SH-SY5Y (cell line): ENCODE measurements at regions not wholly inside any gene's neighbourhood (a gene's known extent, or its start where the extent isn't known, plus 50 kb on each side); places are given as distances from the start of the nearest gene placed in this dataset.

ENCODE experiments used
- GATA2 ChIP-seq: IDR thresholded peaks from 2 replicates; pipeline ENCODE4 v1.6.1; 2011; ENCODE audit warnings: mild to moderate bottlenecking, low read depth, low read length
- GATA3 ChIP-seq: IDR thresholded peaks from 2 replicates; pipeline ENCODE4 v1.6.1; 2011; ENCODE audit warnings: low read depth, mild to moderate bottlenecking, low read length, moderate library complexity

DNA sequence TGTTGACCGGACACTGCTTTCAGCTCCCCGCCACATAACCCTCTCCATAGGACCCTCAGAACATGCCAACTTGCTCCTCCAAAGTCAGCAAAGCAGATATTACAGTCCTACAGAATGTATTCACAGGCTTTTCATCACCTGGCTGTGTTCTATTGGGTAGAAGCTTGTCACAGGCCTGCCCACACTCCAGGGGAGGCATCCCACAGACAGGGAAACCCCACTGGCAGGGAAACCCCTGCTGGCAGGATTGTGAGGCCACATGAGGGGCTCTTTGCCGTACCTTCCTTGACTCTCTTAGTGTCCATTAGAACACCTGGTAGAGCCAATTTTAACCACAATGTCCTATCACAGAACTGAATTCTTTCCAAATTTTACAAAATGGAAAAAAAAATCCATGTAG is 344.2 kb upstream of the MGMT start:
- TF ChIP-seq GATA2: no peak
- TF ChIP-seq GATA3: no peak
